ENCODE measurements at regions not wholly inside any gene's neighbourhood (a gene's known extent, or its start where the extent isn't known, plus 50 kb on each side); places are given as distances from the start of the nearest gene placed in this dataset.
"Not testable (repeated sequence)": the region's sequence is repeated elsewhere in the genome, so short reads cannot be mapped to it uniquely, and the experiment has no call there.

GRCh38 chr7:16265863-16266458, 155.4 kb downstream of the CRPPA start:
- no peak for TF ChIP-seq CTCF (IDR thresholded peaks at IDR 0.05; ENCODE audit: borderline replicate concordance, extremely low read depth, insufficient read depth)
- intact Hi-C loops (cut with DNase I), result no loop called here
- no peaks in the 10 kb centered on the region for H3K36me3 ChIP-seq (ENCODE audit: control insufficient read depth in 2 of 3, insufficient read depth in 3 of 3, low read length in 3 of 3)
- H3K27me3 ChIP-seq (ENCODE audit: control insufficient read depth, insufficient read depth, low read length), result no peaks in the 10 kb centered on the region
- no peak overlapping the region for H3K4me3 ChIP-seq (ENCODE audit: low read length in 3 of 3)
- H3K9ac ChIP-seq (ENCODE audit: low read length in 3 of 3), result no peak overlapping the region
- FAIRE-seq (no peak), DNase-seq (no peak)
- H3K9me3 ChIP-seq (ENCODE audit: control insufficient read depth in 2 of 3, insufficient read depth in 1 of 3, low read length in 3 of 3), result peaks cover 0 to 4% (median 0%) of the 10 kb centered on the region in 3 donors
- H3K27ac ChIP-seq (ENCODE audit: low read depth in 2 of 2, low read length in 2 of 2), result no peak overlapping the region
- no peaks in the 10 kb centered on the region for H3K4me1 ChIP-seq (ENCODE audit: control insufficient read depth in 2 of 3, insufficient read depth in 2 of 3, low read depth in 1 of 3, low read length in 3 of 3)

- intact Hi-C loops (cut with DNase I), result no loop called here
- DNase-seq (no peak), FAIRE-seq (no peak)
- no peaks in the 10 kb centered on the region for H3K27me3 ChIP-seq (ENCODE audit: control insufficient read depth, insufficient read depth, low read length)
- no peaks in the 10 kb centered on the region for H3K4me1 ChIP-seq (ENCODE audit: control insufficient read depth in 2 of 3, insufficient read depth in 2 of 3, low read depth in 1 of 3, low read length in 3 of 3)
- H3K27ac ChIP-seq (ENCODE audit: low read depth in 2 of 2, low read length in 2 of 2), result no peak overlapping the region
- no peaks in the 10 kb centered on the region for H3K36me3 ChIP-seq (ENCODE audit: control insufficient read depth in 2 of 3, insufficient read depth in 3 of 3, low read length in 3 of 3)
- peaks cover 0 to 4% (median 0%) of the 10 kb centered on the region in 3 donors for H3K9me3 ChIP-seq (ENCODE audit: control insufficient read depth in 2 of 3, insufficient read depth in 1 of 3, low read length in 3 of 3)
- H3K4me3 ChIP-seq (ENCODE audit: low read length in 3 of 3), result no peak overlapping the region
- TF ChIP-seq CTCF (IDR thresholded peaks at IDR 0.05; ENCODE audit: borderline replicate concordance, extremely low read depth, insufficient read depth), result no peak
- no peak overlapping the region for H3K9ac ChIP-seq (ENCODE audit: low read length in 3 of 3)
Observed at GRCh38 chr7:16264823-16265804, 156.2 kb downstream of the CRPPA start.

- intact Hi-C loops (cut with DNase I), result no loop called here
- FAIRE-seq (no peak), DNase-seq (no peak)
- Histone ChIP-seq H3K9ac (ENCODE audit: low read length in 3 of 3) (no peak overlapping the region), H3K27ac (ENCODE audit: low read depth in 2 of 2, low read length in 2 of 2) (no peak overlapping the region), H3K4me1 (ENCODE audit: control insufficient read depth in 2 of 3, insufficient read depth in 2 of 3, low read depth in 1 of 3, low read length in 3 of 3) (no peaks in the 10 kb centered on the region), H3K9me3 (ENCODE audit: control insufficient read depth in 2 of 3, insufficient read depth in 1 of 3, low read length in 3 of 3) (peaks cover 0 to 2% (median 0%) of the 10 kb centered on the region in 3 donors), H3K36me3 (ENCODE audit: control insufficient read depth in 2 of 3, insufficient read depth in 3 of 3, low read length in 3 of 3) (no peaks in the 10 kb centered on the region), H3K4me3 (ENCODE audit: low read length in 3 of 3) (no peak overlapping the region), H3K27me3 (ENCODE audit: control insufficient read depth, insufficient read depth, low read length) (no peaks in the 10 kb centered on the region)
- TF ChIP-seq CTCF (IDR thresholded peaks at IDR 0.05; ENCODE audit: borderline replicate concordance, extremely low read depth, insufficient read depth), result no peak
Observed at GRCh38 chr7:16264036-16264819, 157.1 kb downstream of the CRPPA start.

GRCh38 chr7:16263377-16263776, 158.0 kb downstream of the CRPPA start:
- FAIRE-seq; H3K9ac ChIP-seq (ENCODE audit: low read length in 3 of 3); DNase-seq; H3K27ac ChIP-seq (ENCODE audit: low read depth in 2 of 2, low read length in 2 of 2); intact Hi-C loops (cut with DNase I); H3K36me3 ChIP-seq (ENCODE audit: control insufficient read depth in 2 of 3, insufficient read depth in 3 of 3, low read length in 3 of 3); H3K27me3 ChIP-seq (ENCODE audit: control insufficient read depth, insufficient read depth, low read length); H3K4me1 ChIP-seq (ENCODE audit: control insufficient read depth in 2 of 3, insufficient read depth in 2 of 3, low read depth in 1 of 3, low read length in 3 of 3); H3K9me3 ChIP-seq (ENCODE audit: control insufficient read depth in 2 of 3, insufficient read depth in 1 of 3, low read length in 3 of 3); H3K4me3 ChIP-seq (ENCODE audit: low read length in 3 of 3): not testable (repeated sequence)

Data from kidney (tissue), 13 donors.